Large intestine (tissue), 3 donors: ENCODE measurements at regions not wholly inside any gene's neighbourhood (a gene's known extent, or its start where the extent isn't known, plus 50 kb on each side); places are given as distances from the start of the nearest gene placed in this dataset.

Source experiments
- DNase-seq, 2 donors: peaks; one replicate each; pipeline versions ENCODE4 v3.0.0 to v3.0.0-alpha.2; 2013
- H3K27ac ChIP-seq: one replicate; pipeline ENCODE4 v1.5.1; 2013; ENCODE audit warnings: low read length
- H3K27me3 ChIP-seq: 2 replicates; pipeline ENCODE4 v1.6.1; 2013; ENCODE audit warnings: low read length; ENCODE audit not compliant: control insufficient read depth, insufficient read depth
- H3K36me3 ChIP-seq: 2 replicates; pipeline ENCODE4 v1.6.1; 2013; ENCODE audit warnings: low read length; ENCODE audit not compliant: control insufficient read depth, insufficient read depth
- H3K4me1 ChIP-seq: one replicate; pipeline ENCODE4 v1.6.1; 2013; ENCODE audit warnings: low read length; ENCODE audit not compliant: control insufficient read depth, insufficient read depth
- H3K4me3 ChIP-seq: one replicate; pipeline ENCODE4 v1.5.1; 2013; ENCODE audit warnings: low read length
- H3K9me3 ChIP-seq: one replicate; pipeline ENCODE4 v1.6.1; 2013; ENCODE audit warnings: mild to moderate bottlenecking, low read depth, low read length, moderate library complexity; ENCODE audit not compliant: control insufficient read depth
- WGBS: methylation state at CpG from one replicate; pipeline ENCODE4 v1.1.5; 2013; ENCODE audit warnings: low lambda C conversion rate; ENCODE audit not compliant: insufficient coverage; 5-methylcytosine and 5-hydroxymethylcytosine counted together

- DNase-seq: no peak
- no CpG with 5 or more reads among the region's 1 CpG for WGBS
- H3K27ac ChIP-seq: no peak overlapping the region
- no peak overlapping the region for H3K4me3 ChIP-seq
- H3K27me3 ChIP-seq: no peaks in the 10 kb centered on the region
- no peaks in the 10 kb centered on the region for H3K4me1 ChIP-seq
- no peaks in the 10 kb centered on the region for H3K9me3 ChIP-seq
- H3K36me3 ChIP-seq: no peaks in the 10 kb centered on the region
These were observed 236.6 kb downstream of the PTH2R start for GRCh38 chr2:208643145-208643544.

GRCh38 chr2:208645226-208645625 lies 238.6 kb downstream of the PTH2R start:
- Histone ChIP-seq H3K9me3 (no peaks in the 10 kb centered on the region), H3K27ac (no peak overlapping the region), H3K4me3 (no peak overlapping the region), H3K4me1 (no peaks in the 10 kb centered on the region), H3K36me3 (no peaks in the 10 kb centered on the region), H3K27me3 (no peaks in the 10 kb centered on the region)
- no CpG with 5 or more reads among the region's 1 CpG for WGBS
- DNase-seq: no peak

DNA sequence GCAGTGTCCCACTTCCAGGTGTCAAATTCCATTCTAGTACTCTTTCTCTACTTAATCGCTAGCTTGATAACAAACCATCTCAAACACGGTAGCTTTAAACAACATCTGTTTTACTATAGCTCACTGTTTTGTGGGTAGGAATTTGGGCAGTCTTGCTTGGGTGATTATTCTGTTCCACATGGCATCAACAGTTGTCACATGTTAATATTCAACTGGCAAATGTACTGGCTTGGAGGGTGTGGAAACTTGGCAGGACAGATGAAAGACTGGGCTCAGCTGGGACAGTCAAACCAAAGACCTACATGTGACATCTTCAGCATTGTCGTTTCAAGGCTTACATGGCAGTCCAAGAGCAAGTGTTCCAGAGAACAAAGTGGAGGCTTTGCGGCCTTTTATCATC lies 241.8 kb downstream of the PTH2R start:
- H3K4me3 ChIP-seq: no peak overlapping the region
- no peak overlapping the region for H3K27ac ChIP-seq
- WGBS: 100% methylated on average over 1 of the region's 4 CpGs
- DNase-seq: no peak
- no peaks in the 10 kb centered on the region for H3K36me3 ChIP-seq
- H3K9me3 ChIP-seq: no peaks in the 10 kb centered on the region
- H3K4me1 ChIP-seq: no peaks in the 10 kb centered on the region
- no peaks in the 10 kb centered on the region for H3K27me3 ChIP-seq

- no peak overlapping the region for H3K4me3 ChIP-seq
- no peak overlapping the region for H3K27ac ChIP-seq
- DNase-seq: no peak
- no peaks in the 10 kb centered on the region for H3K4me1 ChIP-seq
- H3K36me3 ChIP-seq: no peaks in the 10 kb centered on the region
- no peaks in the 10 kb centered on the region for H3K27me3 ChIP-seq
- 60% methylated on average over 1 of the region's 3 CpGs for WGBS
- no peaks in the 10 kb centered on the region for H3K9me3 ChIP-seq
These were observed 246.8 kb downstream of the PTH2R start for GRCh38 chr2:208653383-208653782.

DNA sequence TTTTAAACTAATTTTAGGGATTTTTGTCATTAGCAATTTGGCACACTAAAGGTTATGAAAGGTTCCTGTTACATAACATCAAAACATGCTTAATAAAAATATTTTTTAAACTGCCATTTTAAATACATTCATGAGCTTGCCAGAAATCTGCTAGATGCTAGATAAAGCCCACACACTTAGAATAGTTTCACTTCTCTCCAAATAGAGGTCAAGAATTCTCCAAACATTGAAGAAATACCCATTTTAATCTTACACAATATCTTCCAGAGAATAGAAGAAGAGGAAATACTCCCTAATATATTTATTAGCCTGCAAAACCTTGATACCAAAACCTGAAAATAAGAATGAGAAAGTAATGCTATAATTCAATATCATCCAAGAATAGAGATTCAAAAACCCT lies 247.5 kb downstream of the PTH2R start:
- H3K27ac ChIP-seq: no peak overlapping the region
- H3K9me3 ChIP-seq: no peaks in the 10 kb centered on the region
- H3K4me1 ChIP-seq: no peaks in the 10 kb centered on the region
- no peaks in the 10 kb centered on the region for H3K27me3 ChIP-seq
- no peak for DNase-seq
- no peak overlapping the region for H3K4me3 ChIP-seq
- no peaks in the 10 kb centered on the region for H3K36me3 ChIP-seq

GRCh38 chr2:208657468-208657867 lies 250.9 kb downstream of the PTH2R start:
- DNase-seq: no peak
- WGBS: no CpG with 5 or more reads among the region's 1 CpG
- H3K27ac ChIP-seq: no peak overlapping the region

DNA sequence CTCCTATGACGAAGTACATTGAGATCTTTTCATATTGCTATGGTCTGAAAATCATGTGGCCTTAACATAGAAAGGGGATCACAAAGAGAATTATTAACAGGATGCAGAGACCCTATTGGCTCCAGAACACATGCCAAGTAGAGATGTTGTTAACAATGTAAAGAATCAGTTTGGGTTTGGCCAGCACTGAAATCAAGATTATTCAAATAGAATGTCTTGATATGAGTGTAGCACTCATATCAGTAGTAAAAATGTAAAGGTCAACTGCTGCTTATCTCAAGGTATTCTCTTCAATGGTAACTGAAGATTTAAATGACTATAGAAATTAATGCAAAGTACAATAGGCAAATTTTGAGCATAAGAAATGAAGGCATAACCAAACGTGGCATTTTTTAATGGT lies 262.8 kb downstream of the PTH2R start:
- no peaks in the 10 kb centered on the region for H3K4me1 ChIP-seq
- WGBS: 100% methylated on average over 1 of the region's 2 CpGs
- H3K9me3 ChIP-seq: no peaks in the 10 kb centered on the region
- H3K4me3 ChIP-seq: no peak overlapping the region
- no peaks in the 10 kb centered on the region for H3K27me3 ChIP-seq
- no peaks in the 10 kb centered on the region for H3K36me3 ChIP-seq
- no peak for DNase-seq
- H3K27ac ChIP-seq: no peak overlapping the region

More at GRCh38 chr2:208657468-208657867, 250.9 kb downstream of the PTH2R start:
- Histone ChIP-seq H3K9me3 (no peaks in the 10 kb centered on the region), H3K27me3 (no peaks in the 10 kb centered on the region), H3K4me3 (no peak overlapping the region), H3K4me1 (no peaks in the 10 kb centered on the region), H3K36me3 (no peaks in the 10 kb centered on the region)

GRCh38 chr2:208671284-208671683 lies 264.7 kb downstream of the PTH2R start:
- Histone ChIP-seq H3K4me1 (no peaks in the 10 kb centered on the region), H3K36me3 (no peaks in the 10 kb centered on the region), H3K27ac (no peak overlapping the region), H3K9me3 (no peaks in the 10 kb centered on the region), H3K4me3 (no peak overlapping the region), H3K27me3 (no peaks in the 10 kb centered on the region)
- no CpG with 5 or more reads among the region's 1 CpG for WGBS
- DNase-seq: no peak

- Histone ChIP-seq H3K27me3 (no peaks in the 10 kb centered on the region), H3K4me3 (no peak overlapping the region), H3K4me1 (no peaks in the 10 kb centered on the region), H3K9me3 (no peaks in the 10 kb centered on the region), H3K36me3 (no peaks in the 10 kb centered on the region), H3K27ac (no peak overlapping the region)
- no peak for DNase-seq
- WGBS: no CpG with 5 or more reads among the region's 4 CpGs
These were observed 265.5 kb downstream of the PTH2R start for GRCh38 chr2:208671886-208672680.

DNA sequence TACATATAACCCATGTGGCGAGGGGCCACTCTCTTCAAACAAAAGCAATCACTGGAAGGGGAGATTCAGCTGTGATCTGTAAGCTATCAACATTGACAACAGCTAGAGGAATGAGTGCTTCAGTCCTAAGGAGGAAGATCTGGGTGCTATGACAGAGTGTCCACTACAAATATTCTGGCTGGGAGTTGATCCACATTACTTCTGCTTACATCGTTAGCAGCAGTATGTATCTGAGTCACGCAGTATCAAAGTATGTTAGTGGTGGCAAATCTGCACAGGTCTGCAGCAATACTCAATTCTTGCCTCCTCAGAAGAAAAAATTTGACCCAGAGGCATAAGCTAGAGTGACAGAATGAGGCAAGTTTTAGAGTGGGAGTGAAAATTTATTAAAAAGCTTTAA lies 267.0 kb downstream of the PTH2R start:
- Histone ChIP-seq H3K36me3 (no peaks in the 10 kb centered on the region), H3K27ac (no peak overlapping the region), H3K4me1 (no peaks in the 10 kb centered on the region), H3K4me3 (no peak overlapping the region), H3K27me3 (no peaks in the 10 kb centered on the region), H3K9me3 (no peaks in the 10 kb centered on the region)
- no peak for DNase-seq
- no CpG with 5 or more reads among the region's 3 CpGs for WGBS

DNA sequence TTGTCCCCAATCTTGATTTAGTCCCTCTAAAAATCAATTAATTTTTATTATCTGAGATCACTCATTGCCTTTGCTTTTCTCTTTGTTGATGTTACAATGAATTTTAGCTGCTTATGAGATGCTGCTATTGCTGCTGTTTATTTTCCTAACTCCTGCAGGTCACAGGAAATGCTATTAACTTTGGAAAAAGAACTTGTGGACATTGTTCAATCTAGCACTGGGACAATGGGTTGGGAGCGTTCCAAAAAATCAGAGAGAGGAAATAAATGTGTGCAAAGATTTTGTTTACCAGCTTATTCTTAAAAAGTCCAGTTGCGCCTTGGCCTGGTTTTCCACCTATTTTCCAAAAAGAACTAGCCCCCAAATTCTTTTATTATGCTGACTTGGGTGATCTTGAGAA lies 268.3 kb downstream of the PTH2R start:
- DNase-seq: no peak
- Histone ChIP-seq H3K4me3 (no peak overlapping the region), H3K27me3 (no peaks in the 10 kb centered on the region), H3K27ac (no peak overlapping the region), H3K36me3 (no peaks in the 10 kb centered on the region), H3K9me3 (no peaks in the 10 kb centered on the region), H3K4me1 (no peaks in the 10 kb centered on the region)
- 100% methylated on average over 1 of the region's 2 CpGs for WGBS
